Hepatocyte (in vitro differentiated cells): ENCODE measurements at regions not wholly inside any gene's neighbourhood (a gene's known extent, or its start where the extent isn't known, plus 50 kb on each side); places are given as distances from the start of the nearest gene placed in this dataset.

ENCODE experiments used
- DNase-seq: peaks from one replicate; pipeline ENCODE4 v3.0.0-alpha.2; 2016; ENCODE audit warnings: low spot score
- H2AFZ ChIP-seq: fragments of 200-600 bp; sonication (generic); 2 replicates; pipeline ENCODE4 v1.6.0; 2016; ENCODE audit warnings: antibody characterized with exemption, mild to moderate bottlenecking
- H3K27ac ChIP-seq: fragments of 200-600 bp; sonication (generic); 2 replicates; pipeline ENCODE4 v1.5.1; 2016; ENCODE audit warnings: mild to moderate bottlenecking
- H3K27me3 ChIP-seq: fragments of 200-600 bp; sonication (generic); 2 replicates; pipeline ENCODE4 v1.6.1; 2016
- H3K36me3 ChIP-seq: fragments of 200-600 bp; sonication (generic); replicated peaks from 2 replicates; pipeline ENCODE4 v1.5.1; 2016; ENCODE audit warnings: low read depth; ENCODE audit not compliant: insufficient read depth
- H3K4me1 ChIP-seq: fragments of 200-600 bp; sonication (generic); 2 replicates; pipeline ENCODE4 v1.5.1; 2016; ENCODE audit warnings: mild to moderate bottlenecking, moderate library complexity; ENCODE audit not compliant: insufficient read depth
- H3K4me2 ChIP-seq: fragments of 200-600 bp; sonication (generic); 2 replicates; pipeline ENCODE4 v1.6.0; 2016
- H3K4me3 ChIP-seq: fragments of 200-600 bp; sonication (generic); 2 replicates; pipeline ENCODE4 v1.5.1; 2016; ENCODE audit warnings: mild to moderate bottlenecking
- H3K79me2 ChIP-seq: fragments of 200-600 bp; sonication (generic); 2 replicates; pipeline ENCODE4 v1.6.0; 2017; ENCODE audit warnings: mild to moderate bottlenecking
- H3K9me2 ChIP-seq: fragments of 200-600 bp; sonication (generic); replicated peaks from 2 replicates; pipeline ENCODE4 v1.6.0; 2017; ENCODE audit warnings: mild to moderate bottlenecking; ENCODE audit not compliant: insufficient read depth
- H3K9me3 ChIP-seq: fragments of 200-600 bp; sonication (generic); 2 replicates; pipeline ENCODE4 v1.5.1; 2016; ENCODE audit warnings: low read depth, mild to moderate bottlenecking
- H4K20me1 ChIP-seq: fragments of 200-600 bp; sonication (generic); 2 replicates; pipeline ENCODE4 v1.6.0; 2016; ENCODE audit warnings: mild to moderate bottlenecking; ENCODE audit not compliant: insufficient read depth, poor library complexity, severe bottlenecking
- CTCF ChIP-seq: fragments of 200-600 bp; sonication (generic); IDR thresholded peaks from 2 replicates; pipeline ENCODE4 v1.5.1; 2016; ENCODE audit warnings: antibody characterized with exemption, mild to moderate bottlenecking; ENCODE audit not compliant: poor library complexity
- EZH2 ChIP-seq: fragments of 200-600 bp; sonication (generic); IDR thresholded peaks from 2 replicates; pipeline ENCODE4 v1.6.1; 2016; ENCODE audit warnings: antibody characterized with exemption, mild to moderate bottlenecking, borderline replicate concordance
- EZH2phosphoT487 ChIP-seq: fragments of 200-600 bp; sonication (generic); IDR thresholded peaks from one replicate; pipeline ENCODE4 v1.6.1; 2018; ENCODE audit warnings: antibody characterized with exemption, mild to moderate bottlenecking, low read depth, moderate library complexity; ENCODE audit not compliant: unreplicated experiment, severe bottlenecking
- WGBS: methylation state at CpG from one replicate; pipeline ENCODE4 v1.1.6; 2016; ENCODE audit warnings: low lambda C conversion rate; ENCODE audit errors: missing lambda C conversion rate; 5-methylcytosine and 5-hydroxymethylcytosine counted together

GRCh38 chr16:9580025-9580424 is 488.6 kb downstream of the HAPSTR1 start:
- TF ChIP-seq CTCF (no peak), EZH2phosphoT487 (no peak), EZH2 (no peak)
- Histone ChIP-seq H3K9me3 (no peaks in the 10 kb centered on the region), H3K27ac (no peak overlapping the region), H3K4me2 (no peak overlapping the region), H2AFZ (no peak overlapping the region), H3K9me2 (no peaks in the 10 kb centered on the region), H4K20me1 (no peaks in the 10 kb centered on the region), H3K27me3 (no peaks in the 10 kb centered on the region), H3K36me3 (no peaks in the 10 kb centered on the region), H3K79me2 (no peaks in the 10 kb centered on the region), H3K4me1 (no peaks in the 10 kb centered on the region), H3K4me3 (no peak overlapping the region)
- no peak for DNase-seq
- WGBS: 73% methylated on average over 2 of the region's 2 CpGs

GRCh38 chr16:9593440-9593839 is 502.0 kb downstream of the HAPSTR1 start:
- no peak for DNase-seq

GRCh38 chr16:9594047-9594446 is 502.6 kb downstream of the HAPSTR1 start:
- Histone ChIP-seq H3K27me3 (no peaks in the 10 kb centered on the region), H2AFZ (no peak overlapping the region), H3K79me2 (no peaks in the 10 kb centered on the region), H3K9me3 (no peaks in the 10 kb centered on the region), H3K9me2 (no peaks in the 10 kb centered on the region), H3K4me3 (no peak overlapping the region), H3K36me3 (no peaks in the 10 kb centered on the region), H3K27ac (no peak overlapping the region), H4K20me1 (no peaks in the 10 kb centered on the region), H3K4me1 (no peaks in the 10 kb centered on the region), H3K4me2 (no peak overlapping the region)
- WGBS: 79% methylated on average over 2 of the region's 2 CpGs
- no peak for DNase-seq
- TF ChIP-seq CTCF (no peak), EZH2 (no peak), EZH2phosphoT487 (no peak)

More at GRCh38 chr16:9593440-9593839, 502.0 kb downstream of the HAPSTR1 start:
- WGBS: 33% methylated on average over 1 of the region's 1 CpG
- Histone ChIP-seq H3K27ac (no peak overlapping the region), H3K27me3 (no peaks in the 10 kb centered on the region), H2AFZ (no peak overlapping the region), H3K9me3 (no peaks in the 10 kb centered on the region), H3K4me3 (no peak overlapping the region), H4K20me1 (no peaks in the 10 kb centered on the region), H3K9me2 (no peaks in the 10 kb centered on the region), H3K4me2 (no peak overlapping the region), H3K79me2 (no peaks in the 10 kb centered on the region), H3K4me1 (no peaks in the 10 kb centered on the region), H3K36me3 (no peaks in the 10 kb centered on the region)
- TF ChIP-seq EZH2 (no peak), CTCF (no peak), EZH2phosphoT487 (no peak)

GRCh38 chr16:9594946-9595345 is 503.5 kb downstream of the HAPSTR1 start:
- Histone ChIP-seq H3K4me2 (no peak overlapping the region), H3K27me3 (no peaks in the 10 kb centered on the region), H3K36me3 (no peaks in the 10 kb centered on the region), H3K4me1 (no peaks in the 10 kb centered on the region), H3K9me3 (no peaks in the 10 kb centered on the region), H3K27ac (no peak overlapping the region), H3K9me2 (no peaks in the 10 kb centered on the region), H3K4me3 (no peak overlapping the region), H2AFZ (no peak overlapping the region), H4K20me1 (no peaks in the 10 kb centered on the region), H3K79me2 (no peaks in the 10 kb centered on the region)
- no peak for TF ChIP-seq CTCF
- WGBS: 74% methylated on average over 2 of the region's 2 CpGs
- no peak for DNase-seq
